ENCODE measurements at regions not wholly inside any gene's neighbourhood (a gene's known extent, or its start where the extent isn't known, plus 50 kb on each side); places are given as distances from the start of the nearest gene placed in this dataset.

GRCh38 chr7:87047-87446, 105.3 kb upstream of the FAM20C start:
- TF ChIP-seq REST (IDR thresholded peaks at IDR 0.05; ENCODE audit: low read depth, low read length) (no peak), POLR2AphosphoS5 (IDR thresholded peaks at IDR 0.05; ENCODE audit: low read depth, low read length) (no peak)
